ENCODE measurements at regions not wholly inside any gene's neighbourhood (a gene's known extent, or its start where the extent isn't known, plus 50 kb on each side); places are given as distances from the start of the nearest gene placed in this dataset.

DNA sequence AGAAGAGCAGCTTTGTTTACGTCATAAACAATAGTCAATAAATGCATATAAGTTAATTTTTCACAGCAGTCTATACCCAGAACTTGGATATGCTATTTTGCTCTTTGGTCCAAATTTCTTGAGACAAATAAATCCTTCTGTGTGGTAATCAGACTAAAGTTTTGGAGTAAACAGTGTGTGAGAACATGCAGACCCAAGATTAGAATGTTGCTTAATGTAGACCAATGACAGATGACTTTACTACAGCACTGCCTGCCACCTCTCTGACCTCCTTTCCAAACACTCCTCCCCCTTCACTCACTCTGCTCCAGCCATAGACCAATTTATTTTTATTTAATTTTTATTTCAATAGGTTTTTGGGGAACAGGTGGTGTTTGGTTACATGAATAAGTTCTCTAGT, 115.3 kb upstream of the TANK start:
- H3K36me3 ChIP-seq: no peaks in the 10 kb centered on the region
- no peak overlapping the region for H3K9ac ChIP-seq (ENCODE audit: low read depth in 2 of 2, low read length in 2 of 2)
- no peak overlapping the region for H3K4me3 ChIP-seq
- H3K27me3 ChIP-seq: no peaks in the 10 kb centered on the region
- H3K4me1 ChIP-seq: no peaks in the 10 kb centered on the region
- H3K9me3 ChIP-seq: no peaks in the 10 kb centered on the region
- TF ChIP-seq CTCF (IDR thresholded peaks at IDR 0.05): no peak
- no peak overlapping the region for H3K27ac ChIP-seq
- DNase-seq: no peak
- intact Hi-C loops (cut with DNase I): no loop called here

GRCh38 chr2:161045726-161046125, 114.5 kb upstream of the TANK start:
- no peak overlapping the region for H3K4me3 ChIP-seq
- intact Hi-C loops (cut with DNase I): no loop called here
- no peak for TF ChIP-seq CTCF (IDR thresholded peaks at IDR 0.05)
- H3K27me3 ChIP-seq: no peaks in the 10 kb centered on the region
- no peak overlapping the region for H3K9ac ChIP-seq (ENCODE audit: low read depth in 2 of 2, low read length in 2 of 2)
- H3K4me1 ChIP-seq: no peaks in the 10 kb centered on the region
- no peak for DNase-seq
- H3K27ac ChIP-seq: no peak overlapping the region
- H3K36me3 ChIP-seq: no peaks in the 10 kb centered on the region
- H3K9me3 ChIP-seq: no peaks in the 10 kb centered on the region

DNA sequence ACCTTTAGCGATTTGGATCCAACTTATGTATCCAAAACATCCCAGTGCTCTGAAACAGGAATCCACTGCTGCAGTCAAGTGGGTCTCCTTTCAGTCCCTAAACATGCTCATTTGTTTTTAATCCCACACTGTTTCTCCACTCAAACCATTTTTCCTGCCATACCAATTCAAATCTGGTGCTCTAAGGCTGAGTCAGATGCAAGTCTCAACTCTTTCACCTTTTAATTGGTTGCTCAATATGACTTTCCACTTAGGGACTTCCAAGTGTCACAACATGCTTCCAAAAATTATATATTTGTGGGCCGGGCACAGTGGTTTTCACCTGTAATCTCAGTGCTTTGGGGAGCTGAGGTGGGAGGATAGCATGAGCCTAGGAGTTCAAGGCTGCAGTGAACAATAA, 113.4 kb upstream of the TANK start:
- Histone ChIP-seq H3K27ac (no peak overlapping the region), H3K36me3 (no peaks in the 10 kb centered on the region), H3K9me3 (no peaks in the 10 kb centered on the region), H3K4me3 (no peak overlapping the region), H3K27me3 (no peaks in the 10 kb centered on the region), H3K4me1 (no peaks in the 10 kb centered on the region), H3K9ac (ENCODE audit: low read depth in 2 of 2, low read length in 2 of 2) (no peak overlapping the region)
- TF ChIP-seq CTCF (IDR thresholded peaks at IDR 0.05): no peak
- no peak for DNase-seq
- intact Hi-C loops (cut with DNase I): no loop called here

DNA sequence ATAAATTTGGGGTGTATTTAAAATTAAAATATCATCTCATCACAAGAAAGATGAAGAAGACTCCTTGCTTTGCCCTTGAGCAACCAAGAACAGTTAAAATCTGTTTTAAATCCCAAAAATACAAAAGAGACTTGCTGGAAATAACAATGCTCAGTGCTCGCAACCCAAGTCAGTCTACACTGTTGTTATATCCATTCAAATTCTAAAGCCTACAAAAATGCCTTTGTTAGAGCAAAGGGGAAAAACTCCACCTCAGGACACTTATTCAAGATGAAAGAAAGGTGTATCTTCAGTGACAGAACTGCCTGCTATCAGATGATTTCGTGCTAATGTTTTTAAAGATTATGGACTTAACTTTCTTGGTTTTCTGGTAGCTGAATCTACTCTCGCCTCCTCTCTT, 111.9 kb upstream of the TANK start:
- Histone ChIP-seq H3K4me1 (no peaks in the 10 kb centered on the region), H3K9ac (ENCODE audit: low read depth in 2 of 2, low read length in 2 of 2) (no peak overlapping the region), H3K4me3 (no peak overlapping the region), H3K27me3 (no peaks in the 10 kb centered on the region), H3K27ac (no peak overlapping the region), H3K36me3 (no peaks in the 10 kb centered on the region), H3K9me3 (no peaks in the 10 kb centered on the region)
- no peak for DNase-seq
- TF ChIP-seq CTCF (IDR thresholded peaks at IDR 0.05): no peak
- intact Hi-C loops (cut with DNase I): no loop called here

- H3K9me3 ChIP-seq: no peaks in the 10 kb centered on the region
- no peak overlapping the region for H3K27ac ChIP-seq
- H3K4me3 ChIP-seq: no peak overlapping the region
- DNase-seq: no peak
- H3K9ac ChIP-seq (ENCODE audit: low read depth in 2 of 2, low read length in 2 of 2): no peak overlapping the region
- no peaks in the 10 kb centered on the region for H3K27me3 ChIP-seq
- intact Hi-C loops (cut with DNase I): no loop called here
- H3K36me3 ChIP-seq: no peaks in the 10 kb centered on the region
- TF ChIP-seq CTCF (IDR thresholded peaks at IDR 0.05): no peak
- H3K4me1 ChIP-seq: no peaks in the 10 kb centered on the region
Observed at GRCh38 chr2:161049559-161049958, 110.7 kb upstream of the TANK start.

- no peak overlapping the region for H3K27ac ChIP-seq
- intact Hi-C loops (cut with DNase I): no loop called here
- no peaks in the 10 kb centered on the region for H3K9me3 ChIP-seq
- H3K36me3 ChIP-seq: no peaks in the 10 kb centered on the region
- DNase-seq: no peak
- no peaks in the 10 kb centered on the region for H3K27me3 ChIP-seq
- no peak overlapping the region for H3K9ac ChIP-seq (ENCODE audit: low read depth in 2 of 2, low read length in 2 of 2)
- no peak overlapping the region for H3K4me3 ChIP-seq
- TF ChIP-seq CTCF (IDR thresholded peaks at IDR 0.05): no peak
- H3K4me1 ChIP-seq: no peaks in the 10 kb centered on the region
Observed at GRCh38 chr2:161052214-161052613, 108.0 kb upstream of the TANK start.
